SK-N-SH (cell line): ENCODE measurements at regions not wholly inside any gene's neighbourhood (a gene's known extent, or its start where the extent isn't known, plus 50 kb on each side); places are given as distances from the start of the nearest gene placed in this dataset.

Experiments used
- CHD2 ChIP-seq: fragments of 150-350 bp; IDR thresholded peaks from 2 replicates; pipeline ENCODE4 v1.6.1; 2018; ENCODE audit warnings: low read length; ENCODE audit not compliant: partially characterized antibody
- CTCF ChIP-seq: fragments of 200-600 bp; sonication (generic); IDR thresholded peaks from 2 replicates; pipeline ENCODE4 v1.6.1; 2017; ENCODE audit warnings: antibody characterized with exemption, mild to moderate bottlenecking, moderate library complexity
- EZH2phosphoT487 ChIP-seq: fragments of 200-600 bp; sonication (generic); IDR thresholded peaks from 2 replicates; pipeline ENCODE4 v1.6.1; 2017; ENCODE audit warnings: low read depth, mixed run types, mild to moderate bottlenecking, antibody characterized with exemption, moderate library complexity, borderline replicate concordance
- MAX ChIP-seq: IDR thresholded peaks from 2 replicates; pipeline ENCODE4 v1.4.0; 2012; ENCODE audit warnings: low read depth
- PBX3 ChIP-seq: IDR thresholded peaks from 2 replicates; pipeline ENCODE4; 2012
- POLR2AphosphoS5 ChIP-seq: IDR thresholded peaks from 2 replicates; pipeline ENCODE4 v1.6.1; 2012; ENCODE audit warnings: low read depth, low read length
- RAD21 ChIP-seq: IDR thresholded peaks from 2 replicates; pipeline ENCODE4 v1.6.1; 2012; ENCODE audit warnings: mild to moderate bottlenecking, low read length
- SIN3A ChIP-seq: IDR thresholded peaks from 2 replicates; pipeline ENCODE4 v1.6.1; 2012; ENCODE audit warnings: low read depth, mild to moderate bottlenecking, low read length, moderate library complexity, borderline replicate concordance
- TAF1 ChIP-seq: IDR thresholded peaks from 2 replicates; pipeline ENCODE4 v1.6.1; 2012; ENCODE audit warnings: low read depth, mild to moderate bottlenecking, low read length, moderate library complexity, borderline replicate concordance

- no peak for TF ChIP-seq RAD21
- TF ChIP-seq CTCF: no peak
- no peak for TF ChIP-seq TAF1
- TF ChIP-seq CHD2: no peak
- TF ChIP-seq POLR2AphosphoS5: no peak
- TF ChIP-seq SIN3A: no peak
- TF ChIP-seq MAX: no peak
- no peak for TF ChIP-seq EZH2phosphoT487
- TF ChIP-seq PBX3: no peak
Observed at GRCh38 chr11:130999086-130999485, 82.8 kb upstream of the SNX19 start.
